Coronary artery (tissue), 2 donors: ENCODE measurements at regions not wholly inside any gene's neighbourhood (a gene's known extent, or its start where the extent isn't known, plus 50 kb on each side); places are given as distances from the start of the nearest gene placed in this dataset.
A peak's percentile ranks its signal among the peaks of the same experiment; 100 is the strongest.
"Not testable (repeated sequence)": the region's sequence is repeated elsewhere in the genome, so short reads cannot be mapped to it uniquely, and the experiment has no call there.

Experiments used
- DNase-seq: peaks from one replicate; pipeline ENCODE4 v3.0.0-alpha.2; 2017; ENCODE audit warnings: low spot score
- H3K27ac ChIP-seq, 2 donors: fragments of 200-600 bp; sonication (generic); one replicate each; pipeline ENCODE4 v1.5.1; 2016 to 2019
- H3K4me3 ChIP-seq: fragments of 200-600 bp; sonication (generic); 2 replicates; pipeline ENCODE4 v1.5.1; 2016; ENCODE audit warnings: mild to moderate bottlenecking, moderate library complexity
- TF ChIP-seq, protein P1 (sequence below): fragments of 200-600 bp; sonication (generic); IDR thresholded peaks from one replicate; pipeline ENCODE4 v1.5.1; 2019; ENCODE audit warnings: antibody characterized with exemption

DNA sequence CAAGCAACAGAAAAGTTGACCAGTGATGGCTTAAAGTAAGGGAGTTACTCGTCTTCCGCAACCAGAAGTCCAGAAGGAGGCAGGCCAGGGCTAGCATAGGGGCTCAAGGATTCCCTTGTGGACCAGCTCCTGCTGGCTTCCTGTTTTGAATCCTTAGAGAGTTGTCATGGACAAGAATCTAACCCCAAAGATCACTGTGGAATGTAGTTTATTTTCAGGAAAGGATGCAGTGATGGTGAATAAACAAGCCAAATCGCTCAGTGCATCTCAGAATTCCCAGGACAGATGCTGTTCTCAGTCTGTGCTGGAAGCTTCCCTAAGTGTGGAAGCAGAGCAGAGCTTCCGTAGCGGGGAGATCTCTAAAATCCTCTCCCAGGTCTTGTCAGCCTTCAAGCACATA lies 311.3 kb downstream of the C12orf75 start:
- TF ChIP-seq, protein P1, sequence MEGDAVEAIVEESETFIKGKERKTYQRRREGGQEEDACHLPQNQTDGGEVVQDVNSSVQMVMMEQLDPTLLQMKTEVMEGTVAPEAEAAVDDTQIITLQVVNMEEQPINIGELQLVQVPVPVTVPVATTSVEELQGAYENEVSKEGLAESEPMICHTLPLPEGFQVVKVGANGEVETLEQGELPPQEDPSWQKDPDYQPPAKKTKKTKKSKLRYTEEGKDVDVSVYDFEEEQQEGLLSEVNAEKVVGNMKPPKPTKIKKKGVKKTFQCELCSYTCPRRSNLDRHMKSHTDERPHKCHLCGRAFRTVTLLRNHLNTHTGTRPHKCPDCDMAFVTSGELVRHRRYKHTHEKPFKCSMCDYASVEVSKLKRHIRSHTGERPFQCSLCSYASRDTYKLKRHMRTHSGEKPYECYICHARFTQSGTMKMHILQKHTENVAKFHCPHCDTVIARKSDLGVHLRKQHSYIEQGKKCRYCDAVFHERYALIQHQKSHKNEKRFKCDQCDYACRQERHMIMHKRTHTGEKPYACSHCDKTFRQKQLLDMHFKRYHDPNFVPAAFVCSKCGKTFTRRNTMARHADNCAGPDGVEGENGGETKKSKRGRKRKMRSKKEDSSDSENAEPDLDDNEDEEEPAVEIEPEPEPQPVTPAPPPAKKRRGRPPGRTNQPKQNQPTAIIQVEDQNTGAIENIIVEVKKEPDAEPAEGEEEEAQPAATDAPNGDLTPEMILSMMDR: no peak
- DNase-seq: no peak
- no peak overlapping the region for H3K4me3 ChIP-seq
- no peak overlapping the region for H3K27ac ChIP-seq

DNA sequence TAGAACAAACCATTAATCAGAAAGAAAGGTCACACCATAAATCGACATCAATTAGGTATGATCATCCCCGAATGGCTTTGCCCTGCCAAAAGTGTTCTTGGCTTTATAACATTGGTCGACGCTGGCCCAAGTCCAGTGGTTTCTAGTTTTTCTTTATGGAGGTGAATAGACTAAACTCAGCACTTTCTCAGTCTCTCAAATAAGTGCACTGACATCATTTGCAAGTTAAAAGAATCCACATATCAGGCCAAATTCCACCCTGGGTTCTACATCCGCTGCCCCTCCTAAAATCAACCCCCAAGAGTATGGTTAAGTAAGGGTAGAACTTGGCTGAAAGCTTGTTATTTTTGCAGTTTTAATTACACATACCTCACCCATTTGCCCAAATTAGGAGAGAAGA lies 314.3 kb downstream of the C12orf75 start:
- no peak for DNase-seq
- TF ChIP-seq, protein P1: no peak
- H3K4me3 ChIP-seq: no peak overlapping the region
- H3K27ac ChIP-seq: no peak overlapping the region

DNA sequence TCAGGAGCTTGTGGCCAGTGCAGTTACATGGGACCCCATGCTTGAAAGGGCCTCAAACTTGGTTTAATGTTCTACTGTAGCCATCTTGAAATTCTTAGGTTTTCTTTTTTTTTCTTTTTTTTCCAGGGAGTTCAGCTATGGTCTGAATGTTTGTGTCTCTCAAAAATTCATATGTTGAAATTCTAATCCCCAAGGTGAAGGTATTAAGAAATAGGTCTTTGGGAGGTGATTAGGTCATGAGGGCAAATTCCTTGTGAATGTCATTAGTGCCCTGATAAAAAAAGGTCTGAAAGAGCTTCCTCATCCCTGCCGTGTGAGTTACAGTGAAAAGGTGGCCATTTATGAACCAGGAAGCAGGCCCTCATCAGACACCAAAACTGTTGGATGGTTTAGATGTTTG lies 324.1 kb downstream of the C12orf75 start:
- DNase-seq: no peak
- TF ChIP-seq, protein P1: no peak
- no peak overlapping the region for H3K4me3 ChIP-seq
- no peak overlapping the region for H3K27ac ChIP-seq

DNA sequence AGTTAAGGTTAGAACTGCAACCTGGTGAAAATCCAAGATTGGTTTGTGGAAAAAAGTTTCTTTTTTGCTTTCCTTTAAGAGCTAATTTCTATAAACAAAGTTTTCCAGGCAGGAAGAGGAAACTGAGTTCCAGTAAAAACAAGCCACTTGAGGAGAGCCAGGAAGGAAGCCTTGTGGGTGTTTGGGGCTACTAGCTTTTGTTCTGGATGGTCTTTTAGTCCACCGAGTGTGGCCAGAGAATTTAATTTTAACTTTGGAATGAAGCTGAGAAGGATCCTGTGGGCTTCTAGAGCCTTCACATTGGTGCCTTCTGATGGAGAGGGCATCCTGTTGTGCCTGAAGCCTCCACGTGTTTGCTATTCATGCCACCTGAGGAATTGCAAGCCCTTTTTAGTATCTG lies 327.9 kb downstream of the C12orf75 start:
- TF ChIP-seq, protein P1: no peak
- Histone ChIP-seq H3K4me3 (no peak overlapping the region), H3K27ac (peak overlapping the region in 1 of 2 donors; percentile 5)
- no peak for DNase-seq

DNA sequence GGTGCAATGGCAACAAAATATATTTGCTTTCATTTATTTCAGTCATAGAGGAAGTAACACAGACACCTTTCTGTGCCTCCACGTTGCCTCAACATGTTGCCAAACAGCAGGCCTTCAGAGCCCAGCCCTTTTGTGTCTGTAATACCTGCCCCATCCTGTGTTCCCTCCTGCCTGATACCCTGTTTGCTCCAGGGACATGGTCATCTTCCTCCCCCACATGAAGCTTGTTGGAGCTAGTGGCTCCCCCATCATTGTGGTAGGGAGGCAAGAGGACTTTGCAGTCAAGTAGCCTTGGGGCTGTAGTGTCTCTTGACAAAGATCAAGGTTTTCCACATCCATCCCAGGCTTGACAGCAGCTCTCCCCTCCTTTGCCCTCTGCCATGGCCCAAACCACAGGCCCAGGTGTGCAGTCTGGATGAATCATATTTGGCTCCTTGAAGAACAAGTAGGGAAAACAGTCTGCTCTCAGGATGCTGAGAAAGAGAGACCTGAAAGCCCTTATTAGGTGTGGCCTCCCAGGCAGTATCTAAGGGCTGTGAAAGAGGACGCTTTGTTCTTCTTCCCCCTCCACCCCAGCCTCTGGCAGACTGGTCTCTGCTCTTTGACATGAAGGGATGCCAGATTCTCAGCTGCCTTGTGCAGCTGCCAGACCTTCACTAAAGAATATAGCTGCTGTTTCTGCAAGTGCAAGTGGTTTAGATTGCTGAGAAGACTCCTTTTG lies 329.0 kb downstream of the C12orf75 start:
- Histone ChIP-seq H3K4me3 (no peak overlapping the region), H3K27ac (peak overlapping the region in 1 of 2 donors; percentile 56)
- DNase-seq: no peak
- TF ChIP-seq, protein P1: no peak

DNA sequence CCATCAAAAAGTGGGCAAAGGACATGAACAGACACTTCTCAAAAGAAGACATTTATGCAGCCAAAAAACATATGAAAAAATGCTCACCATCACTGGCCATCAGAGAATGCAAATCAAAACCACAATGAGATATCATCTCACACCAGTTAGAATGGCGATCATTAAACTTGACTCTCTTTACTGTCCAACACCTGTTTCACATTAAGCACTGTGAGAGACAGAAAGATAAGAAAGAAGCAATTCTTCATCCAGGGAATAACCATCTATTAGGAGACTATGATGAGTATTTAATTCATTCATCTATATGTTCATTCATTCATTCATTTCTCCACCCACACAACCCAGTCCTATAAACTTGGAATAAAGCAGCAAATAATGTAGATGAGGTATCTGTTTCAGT lies 334.3 kb downstream of the C12orf75 start:
- not testable (repeated sequence) for DNase-seq, H3K27ac ChIP-seq, H3K4me3 ChIP-seq

DNA sequence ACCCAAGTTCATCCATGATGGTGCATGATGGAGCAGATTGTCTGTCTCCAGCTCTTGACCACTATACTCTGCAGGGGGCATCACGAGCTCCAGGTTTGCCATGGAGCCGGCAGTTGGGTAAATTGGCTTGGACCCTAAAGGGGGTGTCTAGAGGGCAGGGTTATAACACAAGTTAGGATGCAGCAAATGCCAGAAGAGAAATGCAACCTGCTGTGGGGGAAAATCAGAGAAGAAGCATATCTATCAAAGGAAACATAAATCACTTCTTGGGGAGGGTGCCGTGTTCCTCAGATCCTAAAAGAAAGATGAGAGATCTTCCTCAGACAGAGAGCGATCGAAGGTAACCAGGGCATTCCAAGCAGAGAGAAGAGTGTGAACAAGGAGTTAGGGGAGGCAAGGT lies 334.9 kb downstream of the C12orf75 start:
- TF ChIP-seq, protein P1: no peak

More for the DNA sequence above, 334.9 kb downstream of the C12orf75 start:
- no peak overlapping the region for H3K27ac ChIP-seq
- DNase-seq: no peak
- H3K4me3 ChIP-seq: no peak overlapping the region
